PC-9 (cell line): ENCODE measurements at regions not wholly inside any gene's neighbourhood (a gene's known extent, or its start where the extent isn't known, plus 50 kb on each side); places are given as distances from the start of the nearest gene placed in this dataset.

Source experiments
- EZH2 ChIP-seq: fragments of 200-600 bp; sonication (generic); IDR thresholded peaks from 2 replicates; pipeline ENCODE4 v1.8.0; 2017; ENCODE audit warnings: antibody characterized with exemption, low read depth
- TF ChIP-seq, protein P1 (sequence below): fragments of 200-600 bp; sonication (generic); conservative IDR thresholded peaks from 2 replicates; pipeline ENCODE4 v1.6.1; 2017; ENCODE audit warnings: mixed run types, antibody characterized with exemption, mild to moderate bottlenecking, moderate library complexity

DNA sequence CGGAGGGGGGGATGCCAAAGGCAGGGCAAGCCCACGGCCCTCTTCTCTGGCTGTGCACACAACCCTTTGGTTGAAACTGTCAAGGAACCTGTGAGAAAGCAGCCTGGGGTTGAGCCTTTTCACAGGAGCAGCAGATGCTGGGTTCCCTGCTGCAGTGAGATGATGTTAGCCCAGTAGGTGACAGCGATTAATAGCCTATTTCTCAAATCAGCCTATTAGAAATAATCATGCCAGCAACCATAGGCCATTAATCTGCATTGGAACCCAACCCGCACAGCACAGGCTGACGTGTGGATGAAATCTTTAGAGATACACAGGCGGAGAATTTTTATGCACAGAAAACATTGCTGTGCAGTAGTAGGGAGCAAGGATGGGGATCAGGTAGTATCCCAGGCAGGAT is 637.5 kb downstream of the AJAP1 start:
- no peak for TF ChIP-seq EZH2
- TF ChIP-seq, protein P1, sequence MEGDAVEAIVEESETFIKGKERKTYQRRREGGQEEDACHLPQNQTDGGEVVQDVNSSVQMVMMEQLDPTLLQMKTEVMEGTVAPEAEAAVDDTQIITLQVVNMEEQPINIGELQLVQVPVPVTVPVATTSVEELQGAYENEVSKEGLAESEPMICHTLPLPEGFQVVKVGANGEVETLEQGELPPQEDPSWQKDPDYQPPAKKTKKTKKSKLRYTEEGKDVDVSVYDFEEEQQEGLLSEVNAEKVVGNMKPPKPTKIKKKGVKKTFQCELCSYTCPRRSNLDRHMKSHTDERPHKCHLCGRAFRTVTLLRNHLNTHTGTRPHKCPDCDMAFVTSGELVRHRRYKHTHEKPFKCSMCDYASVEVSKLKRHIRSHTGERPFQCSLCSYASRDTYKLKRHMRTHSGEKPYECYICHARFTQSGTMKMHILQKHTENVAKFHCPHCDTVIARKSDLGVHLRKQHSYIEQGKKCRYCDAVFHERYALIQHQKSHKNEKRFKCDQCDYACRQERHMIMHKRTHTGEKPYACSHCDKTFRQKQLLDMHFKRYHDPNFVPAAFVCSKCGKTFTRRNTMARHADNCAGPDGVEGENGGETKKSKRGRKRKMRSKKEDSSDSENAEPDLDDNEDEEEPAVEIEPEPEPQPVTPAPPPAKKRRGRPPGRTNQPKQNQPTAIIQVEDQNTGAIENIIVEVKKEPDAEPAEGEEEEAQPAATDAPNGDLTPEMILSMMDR, result no peak
